HepG2 (cell line): ENCODE measurements at regions not wholly inside any gene's neighbourhood (a gene's known extent, or its start where the extent isn't known, plus 50 kb on each side); places are given as distances from the start of the nearest gene placed in this dataset.

ENCODE experiments used
- AGO1 ChIP-seq: fragments of 200-400 bp; formaldehyde crosslinking; IDR thresholded peaks from 2 replicates; pipeline ENCODE4 v1.6.1; 2017; ENCODE audit warnings: mild to moderate bottlenecking, low read depth, low read length, moderate library complexity; ENCODE audit not compliant: poor library complexity, severe bottlenecking
- ARID2 ChIP-seq: sonication (generic); formaldehyde crosslinking; IDR thresholded peaks from 2 replicates; pipeline ENCODE4 v1.8.1; 2022; ENCODE audit warnings: mild to moderate bottlenecking, missing genetic modification reagents, borderline replicate concordance
- GTF3A ChIP-seq: sonication (generic); formaldehyde crosslinking; conservative IDR thresholded peaks from 2 replicates; pipeline ENCODE4 v1.4.0; 2020; ENCODE audit warnings: mild to moderate bottlenecking, missing genetic modification reagents
- MTERF4 ChIP-seq: sonication (generic); formaldehyde crosslinking; IDR thresholded peaks from 2 replicates; pipeline ENCODE4 v1.8.0; 2023; ENCODE audit warnings: mild to moderate bottlenecking, missing genetic modification reagents
- NFRKB ChIP-seq: fragments of 450-650 bp; IDR thresholded peaks from 2 replicates; pipeline ENCODE4 v1.6.1; 2017
- RARA ChIP-seq: IDR thresholded peaks from 2 replicates; pipeline ENCODE4 v1.6.1; 2016; ENCODE audit warnings: missing genetic modification reagents, missing compliant biosample characterization
- RORA ChIP-seq: sonication (generic); formaldehyde crosslinking; IDR thresholded peaks from 2 replicates; pipeline ENCODE4 v1.5.0; 2020; ENCODE audit warnings: mild to moderate bottlenecking, missing genetic modification reagents, moderate library complexity
- SNAPC4 ChIP-seq: sonication (generic); formaldehyde crosslinking; IDR thresholded peaks from 2 replicates; pipeline ENCODE4 v1.4.0; 2020; ENCODE audit warnings: mild to moderate bottlenecking, missing genetic modification reagents
- SNRNP70 ChIP-seq: fragments of 200-400 bp; formaldehyde crosslinking; IDR thresholded peaks from 2 replicates; pipeline ENCODE4 v1.6.1; 2017; ENCODE audit warnings: mild to moderate bottlenecking, low read depth, low read length, moderate library complexity
- ZFP37 ChIP-seq: sonication (generic); formaldehyde crosslinking; IDR thresholded peaks from 2 replicates; pipeline ENCODE4 v1.4.0; 2020; ENCODE audit warnings: missing genetic modification reagents, borderline replicate concordance
- ZNF20 ChIP-seq: sonication (generic); formaldehyde crosslinking; IDR thresholded peaks from 2 replicates; pipeline ENCODE4 v1.4.0; 2020; ENCODE audit warnings: mild to moderate bottlenecking, moderate library complexity, missing genetic modification reagents
- ZNF496 ChIP-seq: sonication (generic); formaldehyde crosslinking; IDR thresholded peaks from 2 replicates; pipeline ENCODE4 v1.8.1; 2023; ENCODE audit warnings: mild to moderate bottlenecking, moderate library complexity, missing genetic modification reagents; ENCODE audit not compliant: insufficient replicate concordance
- ZNF570 ChIP-seq: sonication (generic); formaldehyde crosslinking; IDR thresholded peaks from 2 replicates; pipeline ENCODE4 v1.4.0; 2020; ENCODE audit warnings: mild to moderate bottlenecking, missing genetic modification reagents, borderline replicate concordance
- ZNF800 ChIP-seq: sonication (generic); formaldehyde crosslinking; IDR thresholded peaks from 2 replicates; pipeline ENCODE4 v1.4.0; 2020; ENCODE audit warnings: missing genetic modification reagents
- TF ChIP-seq, protein P1 (sequence below): sonication (generic); formaldehyde crosslinking; IDR thresholded peaks from 2 replicates; pipeline ENCODE4 v1.8.0; 2022; ENCODE audit warnings: missing genetic modification reagents, low read depth, mild to moderate bottlenecking, borderline replicate concordance
- TF ChIP-seq, protein P2 (sequence below): sonication (generic); formaldehyde crosslinking; conservative IDR thresholded peaks from 2 replicates; pipeline ENCODE4 v1.4.0; 2020; ENCODE audit warnings: missing genetic modification reagents
- TF ChIP-seq, protein P3 (sequence below): sonication (generic); IDR thresholded peaks from 2 replicates; pipeline ENCODE4 v1.6.1; 2016; ENCODE audit warnings: low read depth, borderline replicate concordance

DNA sequence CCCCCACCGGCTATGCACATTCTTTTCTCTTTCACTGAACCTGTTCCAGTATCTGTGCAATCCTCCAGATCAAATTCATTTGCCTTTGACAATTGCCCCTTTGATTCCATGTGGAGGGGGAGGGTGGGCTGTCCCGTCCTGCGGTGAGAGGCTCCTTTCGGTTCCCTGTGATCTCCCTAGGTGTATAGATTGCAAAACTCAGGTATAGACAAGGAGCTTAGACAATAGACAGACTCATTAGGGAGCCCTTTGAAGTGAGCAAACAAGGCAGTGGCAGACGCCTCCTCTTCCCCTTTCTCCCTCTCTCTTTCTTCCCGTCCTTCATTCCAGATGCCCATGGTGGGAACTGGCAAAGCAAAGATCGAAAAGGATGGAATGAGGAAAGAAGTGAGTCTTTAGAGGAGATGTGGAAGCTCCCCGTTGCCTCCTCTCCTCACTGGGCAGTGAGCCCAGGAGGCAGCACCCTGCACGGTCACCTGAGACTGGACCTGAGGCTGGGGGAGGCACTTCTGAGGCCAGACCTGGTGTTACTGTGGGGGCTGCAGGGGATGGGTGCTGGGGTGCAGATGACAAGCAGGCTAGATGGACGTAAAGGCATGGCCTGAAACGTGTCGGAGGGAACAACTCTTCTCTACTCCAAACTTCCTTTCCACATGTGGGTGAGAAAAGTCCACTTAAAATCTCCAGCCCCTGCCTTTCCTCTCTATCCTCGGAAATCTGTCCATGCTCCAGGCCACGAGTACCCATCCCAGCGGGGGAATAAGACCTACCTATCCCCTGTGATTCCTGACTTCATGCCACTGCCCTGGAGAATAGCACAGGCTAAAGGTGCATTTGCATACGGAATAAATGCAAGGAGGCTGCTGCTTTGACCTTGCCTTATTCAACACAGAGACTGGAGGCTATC, 256.6 kb upstream of the FOXQ1 start (continued):
- TF ChIP-seq, protein P1, sequence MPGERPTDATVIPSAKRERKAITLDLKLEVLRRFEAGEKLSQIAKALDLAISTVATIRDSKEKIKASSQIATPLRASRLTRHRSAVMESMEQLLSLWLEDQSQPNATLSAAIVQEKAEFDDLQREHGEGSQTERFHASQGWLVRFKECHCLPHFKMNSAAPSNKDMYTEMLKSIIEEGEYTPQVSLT (CRISPR knock-in tag) = no peak
- TF ChIP-seq, protein P2, sequence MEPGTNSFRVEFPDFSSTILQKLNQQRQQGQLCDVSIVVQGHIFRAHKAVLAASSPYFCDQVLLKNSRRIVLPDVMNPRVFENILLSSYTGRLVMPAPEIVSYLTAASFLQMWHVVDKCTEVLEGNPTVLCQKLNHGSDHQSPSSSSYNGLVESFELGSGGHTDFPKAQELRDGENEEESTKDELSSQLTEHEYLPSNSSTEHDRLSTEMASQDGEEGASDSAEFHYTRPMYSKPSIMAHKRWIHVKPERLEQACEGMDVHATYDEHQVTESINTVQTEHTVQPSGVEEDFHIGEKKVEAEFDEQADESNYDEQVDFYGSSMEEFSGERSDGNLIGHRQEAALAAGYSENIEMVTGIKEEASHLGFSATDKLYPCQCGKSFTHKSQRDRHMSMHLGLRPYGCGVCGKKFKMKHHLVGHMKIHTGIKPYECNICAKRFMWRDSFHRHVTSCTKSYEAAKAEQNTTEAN (CRISPR knock-in tag) = peak; percentile 87; the same call in 1 of the 2 replicates
- peak; percentile 91 for TF ChIP-seq RARA (CRISPR knock-in tag)
- TF ChIP-seq MTERF4 = peak; percentile 78; the same call in 1 of the 2 replicates
- TF ChIP-seq SNAPC4 (CRISPR knock-in tag) = peak; percentile 99
- TF ChIP-seq GTF3A = no peak
- no peak for TF ChIP-seq AGO1
- no peak for TF ChIP-seq SNRNP70
- TF ChIP-seq ZNF496 (CRISPR knock-in tag) = no peak
- TF ChIP-seq, protein P3, sequence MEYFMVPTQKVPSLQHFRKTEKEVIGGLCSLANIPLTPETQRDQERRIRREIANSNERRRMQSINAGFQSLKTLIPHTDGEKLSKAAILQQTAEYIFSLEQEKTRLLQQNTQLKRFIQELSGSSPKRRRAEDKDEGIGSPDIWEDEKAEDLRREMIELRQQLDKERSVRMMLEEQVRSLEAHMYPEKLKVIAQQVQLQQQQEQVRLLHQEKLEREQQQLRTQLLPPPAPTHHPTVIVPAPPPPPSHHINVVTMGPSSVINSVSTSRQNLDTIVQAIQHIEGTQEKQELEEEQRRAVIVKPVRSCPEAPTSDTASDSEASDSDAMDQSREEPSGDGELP = peak; percentile 51; the same call in 1 of the 2 replicates
- TF ChIP-seq RORA (CRISPR knock-in tag) = no peak
- TF ChIP-seq ZNF570 (CRISPR knock-in tag) = no peak
- TF ChIP-seq ARID2 = peak; percentile 83; the same call in 1 of the 2 replicates
- no peak for TF ChIP-seq NFRKB
- no peak for TF ChIP-seq ZFP37 (CRISPR knock-in tag)
- no peak for TF ChIP-seq ZNF800
- no peak for TF ChIP-seq ZNF20
